Astrocyte of the cerebellum (primary cell): ENCODE measurements at regions not wholly inside any gene's neighbourhood (a gene's known extent, or its start where the extent isn't known, plus 50 kb on each side); places are given as distances from the start of the nearest gene placed in this dataset.
A peak's percentile ranks its signal among the peaks of the same experiment; 100 is the strongest.
"Not testable (repeated sequence)": the region's sequence is repeated elsewhere in the genome, so short reads cannot be mapped to it uniquely, and the experiment has no call there.

Source experiments
- DNase-seq: peaks from one replicate; pipeline ENCODE4 v3.0.0-alpha.2; 2011; ENCODE audit warnings: low read depth
- H3K4me3 ChIP-seq: 2 replicates; pipeline ENCODE4 v1.5.1; 2011; ENCODE audit warnings: mild to moderate bottlenecking, low read depth, low read length, moderate library complexity
- in situ Hi-C: cut with HindIII; loops from 2 replicates; pipeline ENCODE4 v1.10.0; 2017; ENCODE audit warnings: low sequenced_read_pairs
- TF ChIP-seq, protein P1 (sequence below): IDR thresholded peaks from 2 replicates; pipeline ENCODE4 v1.5.1; 2012; ENCODE audit warnings: low read length, low read depth, moderate library complexity, mild to moderate bottlenecking; ENCODE audit errors: missing control alignments

- in situ Hi-C loops = no loop called here
- no peak for DNase-seq
- no peak overlapping the region for H3K4me3 ChIP-seq
- TF ChIP-seq, protein P1, sequence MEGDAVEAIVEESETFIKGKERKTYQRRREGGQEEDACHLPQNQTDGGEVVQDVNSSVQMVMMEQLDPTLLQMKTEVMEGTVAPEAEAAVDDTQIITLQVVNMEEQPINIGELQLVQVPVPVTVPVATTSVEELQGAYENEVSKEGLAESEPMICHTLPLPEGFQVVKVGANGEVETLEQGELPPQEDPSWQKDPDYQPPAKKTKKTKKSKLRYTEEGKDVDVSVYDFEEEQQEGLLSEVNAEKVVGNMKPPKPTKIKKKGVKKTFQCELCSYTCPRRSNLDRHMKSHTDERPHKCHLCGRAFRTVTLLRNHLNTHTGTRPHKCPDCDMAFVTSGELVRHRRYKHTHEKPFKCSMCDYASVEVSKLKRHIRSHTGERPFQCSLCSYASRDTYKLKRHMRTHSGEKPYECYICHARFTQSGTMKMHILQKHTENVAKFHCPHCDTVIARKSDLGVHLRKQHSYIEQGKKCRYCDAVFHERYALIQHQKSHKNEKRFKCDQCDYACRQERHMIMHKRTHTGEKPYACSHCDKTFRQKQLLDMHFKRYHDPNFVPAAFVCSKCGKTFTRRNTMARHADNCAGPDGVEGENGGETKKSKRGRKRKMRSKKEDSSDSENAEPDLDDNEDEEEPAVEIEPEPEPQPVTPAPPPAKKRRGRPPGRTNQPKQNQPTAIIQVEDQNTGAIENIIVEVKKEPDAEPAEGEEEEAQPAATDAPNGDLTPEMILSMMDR = no peak
Measured at GRCh38 chr12:59119676-59120075, 199.4 kb upstream of the LRIG3 start.

DNA sequence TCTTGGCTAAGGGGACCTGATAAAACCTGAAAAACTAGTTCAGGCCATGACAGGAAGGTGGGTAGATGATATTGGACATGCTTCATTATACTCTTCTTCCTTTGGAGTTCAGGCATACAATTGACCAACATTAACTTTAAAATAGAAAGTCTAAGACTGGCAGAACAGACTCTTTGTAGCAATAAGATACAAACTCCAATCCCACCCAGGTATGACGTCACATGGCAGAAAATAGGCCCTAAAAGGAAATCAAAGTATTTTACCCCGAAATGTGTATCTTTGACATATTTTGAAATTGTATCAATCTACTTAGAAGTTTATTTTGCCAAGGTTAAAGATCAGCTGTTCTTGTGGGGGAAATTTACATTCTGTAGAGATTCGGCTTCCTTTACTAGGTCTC is 198.1 kb upstream of the LRIG3 start:
- in situ Hi-C loops = no loop called here

GRCh38 chr12:59115995-59116394 is 195.7 kb upstream of the LRIG3 start:
- TF ChIP-seq, protein P1 = no peak
- DNase-seq = no peak
- in situ Hi-C loops = no loop called here
- H3K4me3 ChIP-seq = no peak overlapping the region

More for the DNA sequence above, 198.1 kb upstream of the LRIG3 start:
- no peak for DNase-seq
- TF ChIP-seq, protein P1 = no peak
- H3K4me3 ChIP-seq = no peak overlapping the region

- H3K4me3 ChIP-seq = no peak overlapping the region
- TF ChIP-seq, protein P1 = no peak
- in situ Hi-C loops = no loop called here
- no peak for DNase-seq
Measured at GRCh38 chr12:59115526-59115925, 195.2 kb upstream of the LRIG3 start.

GRCh38 chr12:59113831-59114615 is 193.7 kb upstream of the LRIG3 start:
- H3K4me3 ChIP-seq = no peak overlapping the region
- peak; percentile 75 for DNase-seq
- in situ Hi-C loops = no loop called here
- TF ChIP-seq, protein P1 = peak; percentile 93

DNA sequence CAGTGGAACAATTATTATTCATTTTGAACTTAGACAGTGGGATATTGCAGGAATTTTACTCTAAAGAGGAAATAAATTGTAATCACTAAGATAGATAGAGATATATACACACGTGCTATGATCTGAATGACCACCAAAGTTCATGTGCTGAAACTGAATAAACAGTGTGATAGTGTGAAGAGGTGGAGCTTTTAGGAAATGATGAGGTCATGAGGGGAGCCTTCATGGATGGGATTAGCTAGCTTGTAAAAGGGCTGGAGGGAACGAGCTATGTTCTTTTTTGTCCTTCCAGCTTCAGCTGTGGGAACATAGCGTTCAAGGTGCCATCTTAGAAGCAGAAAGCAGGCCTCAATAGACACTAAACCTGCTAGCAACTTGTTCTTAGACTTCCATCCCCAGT is 191.5 kb upstream of the LRIG3 start:
- H3K4me3 ChIP-seq = no peak overlapping the region
- in situ Hi-C loops = no loop called here
- TF ChIP-seq, protein P1 = no peak
- DNase-seq = no peak

- H3K4me3 ChIP-seq, in situ Hi-C loops, DNase-seq: not testable (repeated sequence)
Measured at GRCh38 chr12:59108516-59108915, 188.2 kb upstream of the LRIG3 start.
